H4 (cell line): ENCODE measurements at regions not wholly inside any gene's neighbourhood (a gene's known extent, or its start where the extent isn't known, plus 50 kb on each side); places are given as distances from the start of the nearest gene placed in this dataset.

Experiments used
- DNase-seq: peaks from one replicate; pipeline ENCODE4 v3.0.0-alpha.2; 2015; ENCODE audit warnings: low spot score

DNA sequence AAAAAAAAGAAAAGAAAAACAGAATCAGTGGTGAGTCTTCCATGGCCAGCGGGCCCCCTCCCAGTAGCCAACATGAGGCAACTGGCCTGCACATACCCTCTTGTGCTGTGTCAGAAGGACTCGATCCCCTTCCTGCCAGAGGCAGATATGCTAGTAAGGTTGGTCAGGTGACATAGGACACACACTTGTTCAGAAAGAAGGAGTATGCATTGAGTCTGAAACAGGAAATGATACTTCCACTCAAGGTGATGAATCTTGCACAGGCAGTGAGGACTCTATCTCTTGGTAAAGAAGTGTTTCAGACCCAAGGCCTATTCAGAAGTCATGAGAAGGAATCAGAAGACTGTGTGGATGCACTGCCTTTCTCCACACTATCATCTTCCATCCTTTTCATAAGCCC is 269.7 kb upstream of the FAR2 start:
- DNase-seq, result no peak

DNA sequence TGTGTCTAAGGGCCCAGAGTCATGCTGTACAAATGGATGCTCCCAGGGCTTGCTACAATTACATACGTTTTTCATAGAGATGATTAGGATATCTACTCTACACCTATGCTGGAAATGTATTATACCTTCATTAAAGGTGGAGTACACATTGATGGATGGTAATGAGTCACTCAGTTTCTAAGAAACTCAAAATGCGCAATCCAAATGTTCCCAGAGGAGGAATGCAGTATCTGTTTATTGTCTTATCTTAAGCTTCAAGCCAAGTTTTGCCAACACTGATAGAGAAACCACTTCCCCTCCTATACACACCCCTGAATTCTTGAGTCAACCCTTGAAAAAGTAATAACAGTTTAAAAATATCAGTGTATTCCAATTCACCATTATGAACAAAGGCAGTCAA is 266.6 kb upstream of the FAR2 start:
- no peak for DNase-seq

DNA sequence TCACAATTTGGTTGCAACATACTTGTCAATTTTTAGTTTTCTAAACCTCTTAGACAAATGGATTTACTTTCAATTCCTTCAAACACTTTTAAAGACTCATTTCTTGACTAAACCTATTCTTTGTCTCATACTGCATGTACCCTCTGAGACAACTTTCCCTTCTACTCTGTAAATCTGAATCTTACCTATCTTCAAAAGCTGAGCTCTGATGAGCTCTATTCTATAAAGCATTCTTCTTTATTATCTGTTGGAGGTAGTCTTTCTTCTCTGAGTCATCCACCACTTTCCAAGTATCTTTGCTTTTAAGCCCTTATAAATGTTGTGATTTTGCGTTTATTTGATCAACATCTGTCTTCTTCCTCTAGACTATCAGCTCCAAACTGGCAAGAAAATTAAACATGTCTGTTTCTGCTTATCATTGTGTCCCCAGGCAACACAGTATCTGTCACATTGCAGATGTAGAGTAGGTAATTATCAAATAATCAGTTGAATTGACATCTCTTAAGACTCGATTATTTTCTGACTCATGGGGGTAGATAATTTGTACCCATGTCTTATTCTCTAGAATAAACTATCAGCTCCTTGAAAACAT is 265.6 kb upstream of the FAR2 start:
- no peak for DNase-seq

DNA sequence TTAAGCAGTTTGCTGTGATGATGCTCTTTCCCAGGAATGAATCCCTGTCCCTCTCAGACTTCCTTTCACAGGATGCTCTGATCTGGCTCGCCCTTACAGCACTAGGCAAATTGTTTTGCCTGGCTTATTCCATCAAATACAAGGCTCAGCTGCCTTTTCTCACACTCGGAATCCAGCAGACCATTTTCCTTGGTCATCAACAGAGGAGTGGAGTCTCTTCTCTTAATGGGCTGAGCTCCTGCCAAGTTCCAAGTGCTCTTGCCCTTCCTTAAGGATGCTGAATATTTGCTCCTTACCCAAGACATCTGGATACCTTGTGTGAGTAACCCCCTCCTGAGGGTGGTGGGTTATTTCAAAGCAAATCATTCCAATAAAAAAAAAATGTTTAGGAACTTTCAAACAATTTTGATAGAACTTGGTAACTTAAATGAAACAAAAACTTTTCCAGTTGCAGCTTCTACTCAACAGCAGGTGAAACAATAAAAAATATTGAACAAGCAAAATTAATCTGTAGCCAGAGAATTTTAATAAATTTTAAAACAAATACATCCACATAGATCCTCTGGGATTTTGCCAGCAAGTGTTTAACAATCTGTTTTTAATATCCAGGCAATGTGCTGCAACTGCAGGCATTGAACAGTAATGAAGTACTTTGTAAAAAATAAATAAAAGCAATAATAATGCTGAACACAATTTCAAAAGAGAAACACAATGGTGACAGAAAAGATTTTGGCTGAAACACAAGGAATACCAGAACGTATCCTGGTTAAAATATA is 264.0 kb upstream of the FAR2 start:
- no peak for DNase-seq

DNA sequence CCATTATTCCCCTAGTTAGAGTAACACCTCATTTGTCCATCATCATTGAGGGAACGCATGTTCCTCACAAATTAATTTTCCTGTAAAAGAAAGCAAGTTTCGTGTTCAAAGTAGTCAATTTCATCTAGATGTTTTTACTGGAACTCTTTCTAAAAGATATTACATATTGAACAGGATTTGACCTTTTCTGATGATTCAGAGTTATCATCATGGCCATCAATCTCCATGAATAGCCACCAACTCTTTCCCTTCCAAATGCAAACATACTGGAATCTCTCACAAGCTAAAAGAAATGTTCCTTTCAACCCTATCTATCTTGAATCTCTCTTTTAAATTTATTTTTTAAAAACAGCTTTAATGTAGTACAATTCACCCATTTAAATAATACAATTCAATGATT is 263.1 kb upstream of the FAR2 start:
- no peak for DNase-seq

DNA sequence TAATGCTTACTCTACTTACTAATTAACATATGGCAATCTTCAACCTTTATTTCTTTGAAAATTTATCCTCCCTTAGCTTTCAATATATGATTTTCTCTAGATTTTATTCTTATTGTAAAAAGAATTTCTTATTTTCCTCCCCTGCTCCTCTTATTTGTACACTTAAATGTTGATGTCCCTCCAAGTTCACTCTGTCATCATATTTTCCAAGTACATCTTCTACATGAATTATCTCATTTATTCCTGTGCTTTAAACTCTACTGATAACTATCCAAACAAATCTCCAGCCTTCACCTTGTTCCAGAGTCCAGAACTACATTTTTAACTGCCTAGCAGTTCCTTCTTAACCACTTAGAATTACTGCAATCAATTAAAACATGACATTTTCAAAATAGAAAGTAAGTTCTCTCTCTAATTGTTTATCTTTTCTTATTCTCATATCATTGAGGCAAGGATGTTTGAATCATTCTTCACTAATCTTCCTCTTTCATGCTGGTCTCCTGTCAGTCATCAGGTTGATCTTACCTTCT is 261.6 kb upstream of the FAR2 start:
- no peak for DNase-seq

DNA sequence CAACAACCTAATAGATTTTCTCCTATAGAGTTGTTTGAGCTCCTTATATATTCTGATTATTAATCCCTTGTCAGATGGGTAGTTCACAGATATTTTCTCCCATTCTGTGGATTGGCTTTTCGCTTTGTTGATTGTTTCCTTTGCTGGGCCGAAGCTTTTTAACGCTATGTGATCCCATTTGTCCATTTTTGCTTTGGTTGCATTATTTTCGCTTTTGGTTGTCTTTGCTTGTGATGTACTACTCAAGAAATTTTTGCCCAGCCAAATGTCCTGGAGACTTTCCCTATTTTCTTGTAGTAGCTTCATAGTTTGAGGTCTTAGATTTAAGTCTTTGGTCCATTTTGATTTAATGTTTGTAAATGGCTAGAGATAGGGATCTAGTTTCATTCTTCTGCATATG is 258.4 kb upstream of the FAR2 start:
- DNase-seq, result no peak

DNA sequence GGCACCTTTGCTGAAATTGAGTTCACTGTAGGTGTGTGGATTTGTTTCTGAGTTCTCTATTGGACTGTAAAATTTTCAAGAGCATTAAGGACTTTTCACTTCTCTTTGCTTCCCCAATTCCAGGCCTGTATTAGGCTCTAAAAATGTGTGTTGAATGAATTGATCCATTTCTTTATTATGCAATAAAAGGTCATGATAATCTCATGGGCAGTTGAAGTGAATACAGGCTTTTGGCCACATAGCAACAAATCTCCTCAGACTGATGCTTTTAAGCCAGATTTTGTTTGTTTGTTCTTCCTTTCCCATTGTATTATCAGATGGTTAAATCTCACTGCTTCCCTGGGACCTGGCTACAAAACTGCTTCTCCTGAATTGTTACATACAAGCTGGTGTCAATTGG is 258.0 kb upstream of the FAR2 start:
- no peak for DNase-seq

DNA sequence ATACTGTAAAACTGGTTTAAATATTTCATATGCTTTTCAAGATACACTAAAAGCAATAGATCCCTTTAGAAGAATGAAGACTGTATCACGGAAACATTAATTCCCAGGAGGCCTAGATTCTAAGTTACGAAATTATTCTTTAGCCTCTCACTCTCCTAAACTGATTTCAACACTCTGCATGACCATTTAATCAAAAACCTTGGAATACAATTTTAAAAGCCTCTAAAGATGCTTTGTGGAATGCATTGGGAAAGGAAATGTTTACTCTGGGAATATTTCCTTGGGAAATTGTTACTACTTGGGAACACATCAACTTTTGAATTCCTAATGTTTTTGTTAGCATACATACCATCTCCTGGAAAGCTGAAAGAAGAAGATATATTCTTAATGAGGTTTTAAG is 255.7 kb upstream of the FAR2 start:
- DNase-seq, result no peak

DNA sequence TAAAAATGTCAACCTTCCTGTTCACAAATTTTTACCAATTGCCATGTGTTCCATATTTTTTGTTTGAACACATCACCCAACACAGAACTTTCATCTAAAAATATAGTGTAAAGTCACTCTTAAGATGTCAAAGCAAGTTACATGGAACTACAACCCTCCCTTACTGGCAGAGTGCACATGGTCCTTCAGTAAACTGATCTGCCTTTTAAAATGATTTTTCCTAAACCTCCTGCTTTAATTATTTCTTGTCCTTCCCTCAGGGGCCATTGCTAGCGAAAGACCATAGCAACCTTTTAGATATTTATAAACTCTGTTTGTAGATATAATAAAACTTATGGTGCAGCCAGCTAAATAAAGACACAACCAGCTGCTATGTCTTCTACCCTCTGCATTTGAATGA is 255.2 kb upstream of the FAR2 start:
- DNase-seq, result no peak

DNA sequence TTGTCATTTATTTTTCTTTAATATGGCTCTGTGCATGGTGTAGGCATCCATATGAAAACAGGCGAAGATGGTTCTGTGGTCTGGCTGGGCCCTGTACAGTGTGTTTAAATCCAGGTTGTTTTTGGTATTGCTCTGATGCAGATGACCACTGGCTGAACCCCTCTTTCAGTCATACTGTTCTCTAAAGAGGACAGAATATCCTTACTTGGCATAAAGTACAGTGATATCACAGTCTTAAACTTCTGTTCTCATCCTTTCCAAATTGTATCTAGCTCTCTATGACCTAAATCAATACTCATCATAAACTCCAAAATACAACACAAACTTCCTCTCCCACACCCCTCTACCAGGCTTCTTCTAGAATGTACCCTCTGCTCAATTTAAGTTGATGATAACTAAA is 252.7 kb upstream of the FAR2 start:
- no peak for DNase-seq

DNA sequence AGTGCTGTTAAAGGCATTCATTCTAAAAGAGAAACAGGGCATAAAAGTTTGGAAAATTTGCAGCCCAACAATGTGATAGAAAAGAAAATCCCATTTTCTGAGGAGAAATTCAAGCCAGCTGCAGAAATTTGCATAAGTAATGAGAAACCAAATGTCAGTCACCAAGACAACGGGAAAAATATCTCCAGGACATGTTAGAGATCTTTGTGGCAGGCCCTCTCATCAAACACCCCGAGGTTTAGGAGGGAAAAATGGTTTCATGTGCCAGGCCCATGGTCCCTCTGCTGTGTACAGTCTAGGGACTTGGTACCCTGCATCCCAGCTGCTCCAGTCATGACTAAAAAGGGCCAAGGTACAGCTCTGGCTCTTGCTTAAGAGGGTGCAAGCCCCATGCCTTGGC is 251.0 kb upstream of the FAR2 start:
- DNase-seq, result no peak

DNA sequence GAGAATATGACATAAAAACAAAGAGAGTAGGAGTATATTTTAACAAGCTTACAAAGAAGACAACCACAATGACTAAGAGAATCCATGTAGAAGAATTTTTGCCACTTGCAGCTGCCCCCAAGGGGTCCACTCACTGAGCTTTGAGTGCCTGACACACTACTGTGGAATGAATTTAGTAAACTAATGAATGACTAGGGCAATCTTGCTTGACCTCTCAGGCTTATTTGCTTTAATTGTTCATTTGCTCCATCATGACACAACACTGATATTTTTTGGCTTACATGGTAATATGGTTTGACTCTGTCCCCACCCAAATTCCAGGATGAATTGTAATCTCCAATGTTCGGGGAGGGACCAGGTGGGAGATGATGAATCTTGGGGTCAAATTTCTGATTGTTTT is 249.1 kb upstream of the FAR2 start:
- peak; percentile 19 for DNase-seq

DNA sequence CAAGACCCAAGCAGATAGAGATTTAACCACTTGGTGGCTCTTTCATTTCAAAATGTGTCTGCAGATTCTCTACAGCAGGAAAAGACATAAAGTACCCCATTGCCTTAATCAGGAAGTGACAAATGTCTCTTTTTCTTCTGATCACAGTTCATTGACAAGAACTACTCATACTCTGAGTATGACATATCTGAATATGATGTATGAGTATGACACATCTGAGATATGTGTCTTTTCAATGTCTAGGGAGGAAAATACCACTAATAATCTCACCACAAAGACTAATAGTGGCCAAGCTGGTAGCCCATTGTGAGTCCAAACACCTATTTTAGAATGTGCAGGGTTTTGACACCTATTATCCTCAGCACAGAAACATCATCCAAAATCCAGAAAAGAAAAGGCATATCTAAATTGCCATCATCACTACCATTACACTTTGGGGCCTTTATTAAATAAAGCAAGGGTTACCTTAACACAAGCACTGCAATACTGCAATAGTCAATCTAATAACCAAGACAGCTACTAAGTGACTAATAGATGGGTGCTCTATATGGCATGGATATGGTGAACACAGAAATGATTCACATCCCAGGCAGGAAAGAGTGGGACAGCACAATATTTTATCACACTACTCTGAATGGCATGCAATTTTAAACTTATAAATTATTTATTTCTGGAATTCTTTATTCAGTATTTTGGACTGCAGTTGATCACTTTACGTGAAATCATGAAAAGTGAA is 243.7 kb upstream of the FAR2 start:
- DNase-seq, result no peak

DNA sequence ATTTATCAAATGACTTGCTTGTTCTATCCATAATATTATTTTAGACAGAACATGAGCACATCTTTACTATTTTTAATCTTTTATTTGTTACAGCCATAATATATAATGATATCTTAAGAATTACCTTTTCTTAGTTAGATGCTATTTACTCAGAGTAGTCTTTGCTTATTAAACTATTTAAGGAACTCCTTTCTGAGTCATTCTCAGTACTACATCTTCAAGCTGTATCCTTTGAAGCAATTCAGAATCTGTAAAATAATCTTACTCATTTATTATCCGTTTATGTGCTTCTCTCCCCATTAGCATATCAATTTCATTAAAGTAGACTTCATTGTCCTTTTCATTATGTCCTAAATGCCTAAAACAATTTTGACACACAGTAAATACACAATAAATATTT is 240.4 kb upstream of the FAR2 start:
- no peak for DNase-seq

DNA sequence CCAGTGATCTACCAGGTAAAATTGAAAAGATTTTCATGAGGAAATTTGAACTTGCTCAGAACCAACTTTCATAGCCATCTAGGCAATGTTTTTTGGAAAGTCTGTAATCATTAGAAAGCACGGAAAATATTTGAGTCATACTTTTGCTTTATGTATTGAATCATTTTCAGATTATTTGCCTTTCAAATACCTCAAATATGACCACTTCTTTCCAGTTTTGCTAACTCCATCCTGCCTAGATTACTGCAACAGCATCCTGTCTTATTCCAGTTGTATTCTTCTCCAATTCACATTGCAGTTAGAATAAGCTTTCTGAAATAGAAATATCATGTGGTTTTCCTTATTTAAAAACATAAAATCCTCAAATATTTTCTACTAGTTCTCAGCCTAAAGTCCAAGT is 239.8 kb upstream of the FAR2 start:
- DNase-seq, result no peak

DNA sequence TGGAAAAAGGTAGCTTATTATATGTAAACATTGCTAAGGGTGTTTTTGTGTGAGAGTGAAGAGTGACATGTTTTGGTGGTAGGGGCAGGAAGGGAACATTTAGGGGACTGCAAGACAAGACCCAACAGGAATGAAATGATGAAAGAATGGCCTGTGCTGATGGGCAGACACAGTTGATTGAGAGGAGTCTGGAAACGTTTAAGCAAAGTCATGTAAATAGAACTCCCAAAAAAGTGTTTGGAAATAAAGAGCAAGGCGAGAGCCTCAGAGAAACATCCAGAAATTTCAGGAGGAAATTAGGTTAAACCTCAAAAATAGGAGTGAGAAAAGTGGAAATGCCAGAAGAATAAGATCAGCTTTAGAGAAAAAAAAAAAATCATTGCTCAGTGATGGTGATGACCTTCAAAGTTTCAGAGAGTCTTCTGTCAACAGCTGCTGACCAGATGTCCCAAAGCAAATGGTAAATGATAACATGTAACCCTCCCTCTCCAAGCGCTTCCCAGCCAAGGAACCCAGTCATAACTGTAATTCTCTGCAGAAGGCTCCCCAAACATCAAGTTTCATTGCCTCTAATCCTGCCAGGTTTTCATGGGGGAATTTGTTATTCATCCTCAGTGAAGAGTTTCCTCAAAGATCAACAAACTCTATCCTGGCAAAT is 223.2 kb upstream of the FAR2 start:
- DNase-seq, result no peak

DNA sequence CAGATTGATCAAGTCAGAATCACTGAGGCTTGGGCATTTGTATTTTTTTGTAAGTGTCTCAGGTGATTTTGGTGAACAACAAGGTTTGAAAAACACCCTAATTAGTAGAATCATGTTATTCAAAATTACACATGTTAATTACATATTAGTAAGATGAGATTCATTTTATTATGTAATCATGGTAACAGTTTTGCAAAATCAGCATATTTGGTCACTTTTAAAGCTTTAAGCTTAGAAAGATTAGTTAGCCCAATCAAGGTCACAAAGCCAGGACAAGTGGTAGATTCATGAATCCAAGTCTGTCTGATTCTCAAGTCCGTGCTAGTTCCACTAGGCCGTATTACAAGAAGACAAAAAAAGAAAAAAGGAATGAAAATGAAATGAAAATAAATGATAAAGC is 218.4 kb upstream of the FAR2 start:
- no peak for DNase-seq

DNA sequence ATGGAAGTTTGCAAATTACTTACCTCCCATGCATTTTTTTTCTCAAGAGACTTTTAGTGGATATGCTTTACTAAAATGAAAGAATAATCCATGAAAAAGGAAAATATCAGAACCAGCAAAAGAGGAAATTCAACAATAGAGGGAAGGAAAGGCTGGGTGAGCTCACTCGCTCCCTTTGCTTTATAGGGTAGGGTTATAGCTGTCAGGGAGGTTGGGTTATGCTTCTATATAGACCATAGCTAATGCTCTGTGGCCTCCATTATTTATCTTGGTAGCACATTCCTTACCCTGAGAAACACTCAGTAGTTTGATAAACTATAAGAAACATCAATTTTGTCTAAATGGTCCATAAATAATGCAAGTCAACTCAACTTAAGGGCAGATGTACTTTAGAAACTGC is 215.9 kb upstream of the FAR2 start:
- no peak for DNase-seq

DNA sequence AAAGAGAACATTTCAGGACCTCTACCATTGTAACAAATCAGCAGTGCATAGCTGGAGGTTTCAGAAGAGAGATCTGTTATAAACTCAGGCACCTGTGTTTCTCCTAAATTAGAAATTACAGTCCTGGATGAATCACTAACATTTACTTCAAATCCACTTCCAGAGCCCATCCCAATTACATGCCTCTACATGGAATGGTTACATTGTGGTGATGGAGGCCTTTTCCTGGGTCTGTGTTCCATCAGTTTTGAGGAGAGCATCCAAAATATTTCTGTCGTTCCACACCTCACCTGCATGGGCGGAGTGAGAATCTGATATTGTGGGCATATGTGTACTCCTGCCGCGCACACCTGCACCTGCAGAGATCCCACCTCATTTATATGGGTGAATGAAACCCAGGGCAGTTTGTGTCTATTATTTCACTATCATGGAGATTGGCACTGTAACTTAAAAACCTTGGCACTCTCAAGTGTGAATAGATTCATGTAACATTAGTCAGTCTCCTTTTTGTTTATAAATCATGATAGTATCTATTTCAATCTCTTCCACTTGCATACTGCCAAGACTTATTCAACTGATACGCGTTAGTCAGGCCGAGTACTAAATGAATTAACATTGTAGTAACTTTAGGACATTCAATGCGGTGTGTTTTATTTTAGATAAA is 215.1 kb upstream of the FAR2 start:
- no peak for DNase-seq

DNA sequence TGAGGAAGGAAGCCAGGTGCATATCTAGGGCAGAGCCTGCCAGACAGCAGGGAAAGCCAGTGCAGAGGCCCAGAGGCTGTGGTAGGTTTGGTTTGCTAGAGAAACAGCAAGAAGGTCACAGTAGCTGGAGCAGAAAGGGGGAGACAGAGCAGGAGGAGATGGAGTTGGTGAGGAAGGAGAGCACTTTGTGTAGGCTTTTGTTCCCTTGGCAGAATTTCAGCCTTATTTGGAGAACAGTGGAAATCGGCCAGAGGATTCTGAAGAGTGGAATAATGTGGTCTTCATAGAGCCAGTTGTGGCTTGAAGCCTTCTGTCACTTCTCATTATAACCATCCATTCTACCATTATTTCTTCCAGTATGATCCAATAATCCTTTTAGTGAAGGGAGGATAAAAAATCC is 212.9 kb upstream of the FAR2 start:
- DNase-seq, result no peak

DNA sequence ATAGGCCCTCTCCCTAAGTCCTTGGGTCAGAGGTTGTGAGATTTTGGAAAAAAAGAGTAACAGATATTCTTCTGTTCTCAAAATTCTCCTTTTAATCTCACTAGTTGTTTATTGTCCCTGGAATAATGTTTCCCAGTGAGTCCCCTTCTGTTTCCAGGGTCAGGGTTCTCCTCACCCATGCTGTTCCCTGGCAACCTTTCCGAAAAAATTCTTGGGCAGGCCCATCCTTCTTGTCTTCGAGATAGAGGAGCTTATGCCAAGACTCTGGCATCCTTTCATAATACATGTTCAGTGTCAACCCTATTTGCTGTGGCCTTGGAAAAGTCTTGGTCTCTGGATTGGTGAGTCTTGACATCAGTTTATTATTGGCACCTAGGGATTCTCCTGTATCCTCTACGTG is 212.4 kb upstream of the FAR2 start:
- DNase-seq, result no peak
